ENCODE measurements at regions not wholly inside any gene's neighbourhood (a gene's known extent, or its start where the extent isn't known, plus 50 kb on each side); places are given as distances from the start of the nearest gene placed in this dataset.
A peak's percentile ranks its signal among the peaks of the same experiment; 100 is the strongest.

DNA sequence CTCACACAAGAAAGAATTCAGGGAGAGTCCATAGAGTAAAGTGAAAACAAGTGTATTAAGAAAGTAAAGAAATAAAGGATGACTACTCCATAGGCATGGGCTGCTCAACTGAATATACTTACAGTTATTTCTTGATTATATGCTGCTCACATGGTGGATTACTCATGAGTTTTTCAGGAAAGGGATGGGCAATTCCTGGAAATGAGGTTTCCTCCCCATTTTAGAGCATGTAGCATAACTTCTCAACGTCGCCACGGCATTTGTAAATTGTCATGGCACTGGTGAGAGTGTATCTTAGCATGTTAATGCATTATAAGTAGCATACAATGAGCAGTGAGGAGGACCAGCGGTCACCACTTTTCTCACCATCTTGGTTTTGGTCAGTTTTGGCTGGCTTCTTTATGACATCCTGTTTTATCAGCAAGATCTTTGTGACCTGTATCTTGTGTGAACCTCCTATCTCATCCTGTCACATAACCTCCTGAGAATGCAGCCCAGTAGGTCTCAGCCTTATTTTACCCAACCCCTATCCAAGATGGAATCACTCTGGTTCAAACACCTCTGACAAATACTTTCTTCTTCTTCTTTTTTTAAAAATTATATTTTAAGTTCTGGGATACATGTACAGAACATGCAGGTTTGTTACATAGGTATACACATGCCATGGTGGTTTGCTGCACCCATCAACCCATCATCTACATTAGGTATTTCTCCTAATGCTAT, 849.7 kb downstream of the TBL1XR1 start (continued):
- TF ChIP-seq, protein P1, sequence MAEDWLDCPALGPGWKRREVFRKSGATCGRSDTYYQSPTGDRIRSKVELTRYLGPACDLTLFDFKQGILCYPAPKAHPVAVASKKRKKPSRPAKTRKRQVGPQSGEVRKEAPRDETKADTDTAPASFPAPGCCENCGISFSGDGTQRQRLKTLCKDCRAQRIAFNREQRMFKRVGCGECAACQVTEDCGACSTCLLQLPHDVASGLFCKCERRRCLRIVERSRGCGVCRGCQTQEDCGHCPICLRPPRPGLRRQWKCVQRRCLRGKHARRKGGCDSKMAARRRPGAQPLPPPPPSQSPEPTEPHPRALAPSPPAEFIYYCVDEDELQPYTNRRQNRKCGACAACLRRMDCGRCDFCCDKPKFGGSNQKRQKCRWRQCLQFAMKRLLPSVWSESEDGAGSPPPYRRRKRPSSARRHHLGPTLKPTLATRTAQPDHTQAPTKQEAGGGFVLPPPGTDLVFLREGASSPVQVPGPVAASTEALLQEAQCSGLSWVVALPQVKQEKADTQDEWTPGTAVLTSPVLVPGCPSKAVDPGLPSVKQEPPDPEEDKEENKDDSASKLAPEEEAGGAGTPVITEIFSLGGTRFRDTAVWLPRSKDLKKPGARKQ (CRISPR knock-in tag; IDR thresholded peaks at IDR 0.05) = no peak
- TF ChIP-seq MTA3 (IDR thresholded peaks at IDR 0.05; ENCODE audit: borderline replicate concordance) (no peak), CREBBP (IDR thresholded peaks at IDR 0.05; ENCODE audit: low read depth, low read length) (no peak), ZNF583 (CRISPR knock-in tag; IDR thresholded peaks at IDR 0.05) (no peak; the same call in 1 of the 2 replicates), NFYB (IDR thresholded peaks at IDR 0.05; ENCODE audit: extremely low read depth, insufficient read length) (no peak), HMGN3 (IDR thresholded peaks at IDR 0.05; ENCODE audit: borderline replicate concordance, extremely low read depth, insufficient read length, low read depth, low read length) (no peak), MTF1 (CRISPR knock-in tag; IDR thresholded peaks at IDR 0.05; ENCODE audit: borderline replicate concordance) (no peak), IRF9 (tag; IDR thresholded peaks at IDR 0.05) (0 out of 2 replicates have a peak, but pooled peaks have one; percentile 9), PML (IDR thresholded peaks at IDR 0.05; ENCODE audit: low read length) (no peak), BRD9 (IDR thresholded peaks at IDR 0.05; ENCODE audit: low read depth, partially characterized antibody) (no peak), YBX1 (IDR thresholded peaks at IDR 0.05) (no peak), XRCC5 (IDR thresholded peaks at IDR 0.05; ENCODE audit: low read depth, low read length) (no peak), THRAP3 (IDR thresholded peaks at IDR 0.05; ENCODE audit: borderline replicate concordance) (no peak), ZBTB34 (CRISPR knock-in tag; IDR thresholded peaks at IDR 0.05) (no peak), ZNF384 (IDR thresholded peaks at IDR 0.05; ENCODE audit: low read depth, low read length) (no peak), MAFK (IDR thresholded peaks at IDR 0.05; ENCODE audit: low read length) (no peak), FOXJ2 (tag; IDR thresholded peaks at IDR 0.05) (no peak), POLR2AphosphoS5 (IDR thresholded peaks at IDR 0.05; ENCODE audit: control insufficient read depth, insufficient read depth, low read depth, low read length) (no peak), ZNF12 (CRISPR knock-in tag; IDR thresholded peaks at IDR 0.05) (no peak), PURB (CRISPR knock-in tag; IDR thresholded peaks at IDR 0.05; ENCODE audit: low read depth) (no peak), EGR1 (conservative IDR thresholded peaks at IDR 0.05) (no peak), HDAC8 (tag; IDR thresholded peaks at IDR 0.05) (no peak), POLR2A (conservative IDR thresholded peaks at IDR 0.05) (no peak)
- TF ChIP-seq, protein P2, sequence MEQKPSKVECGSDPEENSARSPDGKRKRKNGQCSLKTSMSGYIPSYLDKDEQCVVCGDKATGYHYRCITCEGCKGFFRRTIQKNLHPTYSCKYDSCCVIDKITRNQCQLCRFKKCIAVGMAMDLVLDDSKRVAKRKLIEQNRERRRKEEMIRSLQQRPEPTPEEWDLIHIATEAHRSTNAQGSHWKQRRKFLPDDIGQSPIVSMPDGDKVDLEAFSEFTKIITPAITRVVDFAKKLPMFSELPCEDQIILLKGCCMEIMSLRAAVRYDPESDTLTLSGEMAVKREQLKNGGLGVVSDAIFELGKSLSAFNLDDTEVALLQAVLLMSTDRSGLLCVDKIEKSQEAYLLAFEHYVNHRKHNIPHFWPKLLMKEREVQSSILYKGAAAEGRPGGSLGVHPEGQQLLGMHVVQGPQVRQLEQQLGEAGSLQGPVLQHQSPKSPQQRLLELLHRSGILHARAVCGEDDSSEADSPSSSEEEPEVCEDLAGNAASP (IDR thresholded peaks at IDR 0.05) = no peak

All from K562 (cell line).